NT2/D1 (cell line): ENCODE measurements at regions not wholly inside any gene's neighbourhood (a gene's known extent, or its start where the extent isn't known, plus 50 kb on each side); places are given as distances from the start of the nearest gene placed in this dataset.

Experiments
- SUZ12 ChIP-seq: IDR thresholded peaks from 2 replicates; pipeline ENCODE4 v1.6.1; 2011; ENCODE audit not compliant: insufficient read length, insufficient read depth; ENCODE audit errors: extremely low read depth
- YY1 ChIP-seq: IDR thresholded peaks from 2 replicates; pipeline ENCODE4 v1.6.1; 2011; ENCODE audit not compliant: insufficient read length, insufficient read depth
- ZNF274 ChIP-seq: IDR thresholded peaks from 2 replicates; pipeline ENCODE4 v1.6.1; 2011; ENCODE audit warnings: mild to moderate bottlenecking, low read depth, low read length

DNA sequence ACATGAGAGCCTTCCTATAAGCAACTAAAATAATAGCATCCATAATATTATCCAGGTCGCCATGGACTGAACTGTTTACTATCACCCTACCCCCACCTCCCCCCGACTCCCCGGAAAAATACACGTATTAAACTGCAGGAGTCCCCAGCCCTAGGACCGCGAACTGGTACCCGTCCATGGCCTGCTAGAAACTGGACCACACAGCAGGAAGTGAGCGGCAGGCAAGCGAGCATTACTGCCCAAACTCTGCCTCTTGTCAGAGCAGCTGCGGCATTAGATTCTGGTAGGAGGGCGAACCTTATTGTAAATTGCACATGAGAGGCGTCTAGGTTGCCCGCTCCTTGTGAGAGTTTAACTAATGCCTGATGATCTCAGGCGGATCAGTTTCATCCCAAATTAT lies 405.8 kb upstream of the ADGRL3 start:
- no peak for TF ChIP-seq ZNF274
- no peak for TF ChIP-seq YY1
- TF ChIP-seq SUZ12: no peak
